ENCODE measurements at regions not wholly inside any gene's neighbourhood (a gene's known extent, or its start where the extent isn't known, plus 50 kb on each side); places are given as distances from the start of the nearest gene placed in this dataset.

DNA sequence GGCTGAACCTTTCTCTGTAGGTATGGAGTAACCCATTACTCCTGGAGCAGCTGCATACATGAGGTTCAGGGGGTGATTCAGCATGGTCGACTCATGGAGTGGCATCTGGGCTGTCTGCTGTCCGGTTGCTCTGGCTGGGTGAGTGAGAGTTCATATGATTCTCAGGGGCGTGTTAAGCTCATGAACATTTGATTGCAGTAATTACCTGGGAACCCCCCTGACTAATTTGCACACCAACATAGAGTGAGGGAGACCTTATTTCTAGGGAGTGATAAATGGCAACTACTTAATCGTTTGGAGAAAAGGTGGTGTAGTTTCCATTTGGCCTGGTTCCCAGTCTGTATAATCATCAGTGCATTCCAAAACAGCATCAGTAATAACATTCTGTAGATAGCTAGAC, 661.9 kb downstream of the ETS1 start:
- no peak for DNase-seq

- peak; percentile 7 for DNase-seq
These were observed 668.0 kb downstream of the ETS1 start for GRCh38 chr11:127919206-127920000.

- DNase-seq: no peak
These were observed 685.0 kb downstream of the ETS1 start for GRCh38 chr11:127902382-127902781.

DNA sequence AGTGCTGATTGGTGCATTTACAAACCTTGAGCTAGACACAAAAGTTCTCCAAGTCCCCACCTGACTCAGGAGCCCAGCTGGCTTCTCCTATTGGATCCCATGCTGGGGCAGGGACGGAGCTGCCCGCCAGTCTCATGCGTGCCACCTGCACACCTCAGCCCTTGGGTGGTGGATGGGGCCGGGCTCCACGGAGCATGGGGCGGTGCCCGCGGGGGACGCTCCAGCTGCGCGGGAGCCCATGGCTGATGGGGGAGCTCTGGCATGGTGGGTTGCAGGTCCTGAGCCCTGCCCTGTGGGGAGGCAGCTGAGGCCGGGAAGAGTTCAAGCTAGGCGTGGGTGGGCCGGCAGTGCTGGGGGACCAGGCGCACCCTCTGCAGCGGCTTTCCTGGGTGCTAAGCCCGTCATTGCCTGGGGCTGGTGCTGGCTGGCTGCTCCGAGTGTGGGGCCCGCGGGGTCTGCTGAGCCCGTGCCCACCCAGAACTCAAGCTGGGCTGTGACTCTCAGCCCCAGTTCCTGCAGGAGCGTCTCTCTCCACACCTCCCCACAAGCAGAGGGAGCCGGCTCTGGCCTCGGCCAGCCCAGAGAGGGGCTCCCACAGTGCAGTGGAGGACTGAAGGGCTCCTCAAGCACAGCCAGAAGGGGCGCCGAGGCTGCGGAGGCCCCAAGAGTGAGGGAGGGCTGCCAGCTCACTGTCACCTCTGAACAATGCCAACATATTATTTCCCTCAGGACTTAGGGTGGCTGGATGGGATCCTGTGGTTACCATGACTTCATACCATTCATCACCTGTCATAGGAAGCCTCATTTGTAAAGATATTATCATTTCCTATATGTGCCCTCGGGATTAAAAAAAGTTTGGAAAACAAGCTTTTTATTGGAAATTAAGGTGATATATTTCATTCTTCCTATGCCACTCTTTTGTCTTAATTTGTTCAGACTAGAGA, 688.7 kb downstream of the ETS1 start:
- DNase-seq: no peak

GRCh38 chr11:127895776-127896175, 691.6 kb downstream of the ETS1 start:
- DNase-seq: no peak

DNA sequence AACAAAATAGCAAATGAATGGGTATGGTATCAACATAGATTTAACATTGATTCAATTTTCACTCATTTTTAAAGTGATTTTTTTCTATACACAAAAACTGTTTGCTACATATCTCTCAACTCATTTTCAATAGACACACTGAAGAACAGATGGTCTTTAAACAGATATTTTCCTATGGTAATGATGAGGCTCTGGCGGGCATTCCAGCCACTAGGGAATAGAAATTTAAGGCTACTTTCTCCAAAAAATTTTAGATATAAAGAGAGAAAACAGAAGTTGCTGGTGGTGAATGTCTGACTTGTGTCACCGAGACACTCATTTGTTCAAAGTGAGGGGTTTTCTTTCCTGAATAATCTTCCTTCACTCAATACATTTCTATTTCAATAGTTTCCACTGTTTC, 693.0 kb downstream of the ETS1 start:
- DNase-seq: no peak

DNA sequence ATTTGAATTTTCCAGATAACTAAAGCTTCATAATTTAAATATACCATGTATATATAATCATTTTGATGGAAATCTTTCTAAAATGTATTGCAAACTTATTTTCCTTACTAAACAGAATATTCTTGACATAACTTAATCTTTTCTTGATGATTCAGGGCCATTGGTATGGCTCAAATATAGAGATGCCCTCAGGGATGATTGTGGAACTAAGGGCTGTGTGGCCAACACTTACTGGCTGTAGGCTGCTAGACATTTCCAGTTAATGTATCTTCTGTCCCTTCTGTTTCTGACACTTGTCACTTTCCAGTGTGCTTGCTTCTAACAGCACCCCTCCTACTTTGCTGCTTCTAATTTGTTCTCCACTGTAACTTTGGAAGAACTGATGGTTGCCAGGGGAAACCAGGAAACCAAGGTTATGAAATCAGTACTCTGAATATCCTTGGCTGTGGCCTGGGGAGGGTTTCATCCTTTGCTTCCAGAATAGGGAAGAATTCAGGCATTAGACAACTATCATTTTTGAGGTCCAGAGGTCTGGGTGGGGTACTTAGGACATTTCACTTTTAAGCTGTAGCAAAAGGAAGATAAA, 697.2 kb downstream of the ETS1 start:
- no peak for DNase-seq

DNA sequence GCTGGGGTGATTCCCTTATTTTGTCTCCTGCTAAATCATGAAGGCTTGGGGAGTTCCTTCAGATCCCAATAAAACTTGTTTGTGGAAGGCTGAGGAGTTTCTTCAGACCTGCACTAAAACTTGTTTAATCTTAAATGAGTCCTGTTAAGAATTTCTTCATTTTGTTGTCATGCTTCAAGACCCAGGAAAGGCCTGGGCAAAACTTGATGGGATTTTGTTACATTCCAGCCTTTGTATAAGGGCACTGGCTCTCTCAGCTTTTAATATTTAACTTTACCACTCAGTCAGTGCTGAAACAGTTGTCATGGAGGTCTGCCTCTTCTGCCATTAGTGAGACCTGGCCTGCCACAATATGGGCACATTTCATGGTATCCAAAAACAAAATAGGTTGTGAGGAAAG, 699.0 kb downstream of the ETS1 start:
- no peak for DNase-seq

- no peak for DNase-seq
These were observed 712.2 kb downstream of the ETS1 start for GRCh38 chr11:127875131-127875530.

- DNase-seq: peak; percentile 3
These were observed 713.9 kb downstream of the ETS1 start for GRCh38 chr11:127873478-127873877.

DNA sequence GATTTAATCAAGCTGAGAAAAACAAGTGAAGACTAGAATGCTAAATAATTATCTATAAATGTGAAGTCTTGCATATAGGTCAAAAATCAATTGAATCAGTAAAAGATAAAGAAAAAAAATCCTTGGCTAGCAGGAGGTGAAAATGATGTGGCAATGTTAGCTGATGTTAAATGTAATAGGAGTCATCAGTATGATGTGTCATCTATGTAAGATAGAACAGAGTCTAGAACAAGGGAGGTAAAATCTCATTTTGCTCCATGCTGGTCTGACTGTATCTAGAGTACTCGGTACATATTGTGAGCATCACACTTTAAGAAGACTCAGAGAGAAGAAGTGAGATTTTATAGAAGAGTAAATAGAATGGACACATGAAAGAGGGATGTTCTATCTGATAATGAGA, 721.2 kb downstream of the ETS1 start:
- DNase-seq: no peak

DNA sequence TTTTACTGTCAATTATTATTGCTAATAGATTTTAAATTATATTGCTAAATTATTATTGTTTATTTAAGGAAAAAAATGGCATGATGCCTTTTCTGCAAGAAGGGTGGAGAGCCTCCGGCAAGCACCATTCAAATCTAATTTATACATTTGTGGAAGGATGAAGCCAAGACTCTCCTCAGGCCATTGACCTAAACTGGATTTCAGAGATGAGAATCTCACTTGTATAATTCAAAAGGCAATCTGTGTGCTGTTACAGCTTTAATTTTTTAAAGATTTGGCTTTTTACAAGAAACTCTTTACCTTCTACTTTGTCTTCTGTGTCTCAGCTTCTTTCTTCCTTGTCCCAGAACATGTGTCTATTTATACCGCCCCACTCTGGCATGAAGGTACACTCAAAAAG, 722.5 kb downstream of the ETS1 start:
- no peak for DNase-seq

GRCh38 chr11:127862406-127862805, 725.0 kb downstream of the ETS1 start:
- no peak for DNase-seq

- no peak for DNase-seq
These were observed 727.4 kb downstream of the ETS1 start for GRCh38 chr11:127859941-127860354.

GRCh38 chr11:127844876-127845275, 742.5 kb downstream of the ETS1 start:
- DNase-seq: no peak

- peak; percentile 38 for DNase-seq
These were observed 743.6 kb downstream of the ETS1 start for GRCh38 chr11:127843483-127844396.

- no peak for DNase-seq
These were observed 762.2 kb downstream of the ETS1 start for GRCh38 chr11:127825183-127825582.

DNA sequence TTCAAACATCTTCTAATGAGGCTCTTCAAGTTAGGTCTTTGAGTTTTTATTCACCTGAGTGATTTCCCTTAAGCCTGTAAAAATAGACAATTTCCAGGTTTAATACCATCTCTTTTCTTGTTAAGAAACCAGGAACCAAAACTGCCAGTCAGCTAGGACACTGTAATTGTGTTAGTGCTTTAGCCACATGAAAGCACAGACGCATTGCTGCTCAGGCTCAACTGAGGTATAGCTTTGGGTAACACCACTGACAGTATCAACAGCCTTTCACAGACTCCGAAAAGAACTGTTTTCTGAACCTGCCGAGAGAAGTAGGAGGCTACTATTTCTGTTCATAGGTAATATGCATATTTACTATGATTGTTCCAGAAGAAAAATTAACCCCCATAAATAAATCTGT, 768.7 kb downstream of the ETS1 start:
- DNase-seq: no peak

GRCh38 chr11:127816962-127817361, 770.4 kb downstream of the ETS1 start:
- DNase-seq: no peak

GRCh38 chr11:127815331-127815730, 772.0 kb downstream of the ETS1 start:
- no peak for DNase-seq

- no peak for DNase-seq
These were observed 780.9 kb downstream of the ETS1 start for GRCh38 chr11:127806501-127806900.

GRCh38 chr11:127805771-127806170, 781.6 kb downstream of the ETS1 start:
- DNase-seq: no peak

Measured in MV-4-11 (cell line).